HepG2 (cell line): ENCODE measurements at regions not wholly inside any gene's neighbourhood (a gene's known extent, or its start where the extent isn't known, plus 50 kb on each side); places are given as distances from the start of the nearest gene placed in this dataset.

Experiments
- BATF2 ChIP-seq: sonication (generic); formaldehyde crosslinking; IDR thresholded peaks from 2 replicates; pipeline ENCODE4 v1.8.0; 2022; ENCODE audit warnings: mild to moderate bottlenecking, missing genetic modification reagents, moderate library complexity
- CEBPB ChIP-seq: IDR thresholded peaks from 2 replicates; pipeline ENCODE4 v1.6.1; 2011; ENCODE audit warnings: low read depth, low read length, improper control_type of control experiment, borderline replicate concordance
- GTF3A ChIP-seq: sonication (generic); formaldehyde crosslinking; conservative IDR thresholded peaks from 2 replicates; pipeline ENCODE4 v1.4.0; 2020; ENCODE audit warnings: mild to moderate bottlenecking, missing genetic modification reagents
- KDM5B ChIP-seq: sonication (generic); formaldehyde crosslinking; IDR thresholded peaks from 2 replicates; pipeline ENCODE4 v1.4.0; 2020; ENCODE audit warnings: missing genetic modification reagents, mild to moderate bottlenecking, borderline replicate concordance
- MATR3 ChIP-seq: sonication (generic); formaldehyde crosslinking; IDR thresholded peaks from 2 replicates; pipeline ENCODE4 v1.4.0; 2020; ENCODE audit warnings: missing genetic modification reagents
- RAD21 ChIP-seq: fragments of 450-650 bp; formaldehyde crosslinking; IDR thresholded peaks from 2 replicates; pipeline ENCODE4 v1.5.0; 2020; ENCODE audit warnings: mild to moderate bottlenecking
- STAT5B ChIP-seq: sonication (generic); formaldehyde crosslinking; IDR thresholded peaks from 2 replicates; pipeline ENCODE4 v1.4.0; 2020; ENCODE audit warnings: missing genetic modification reagents
- ZBTB2 ChIP-seq: sonication (generic); formaldehyde crosslinking; IDR thresholded peaks from 2 replicates; pipeline ENCODE4 v1.8.0; 2022; ENCODE audit warnings: low read depth, missing genetic modification reagents
- ZBTB44 ChIP-seq: sonication (generic); formaldehyde crosslinking; IDR thresholded peaks from 2 replicates; pipeline ENCODE4 v1.4.0; 2020; ENCODE audit warnings: missing genetic modification reagents
- ZNF12 ChIP-seq: sonication (generic); formaldehyde crosslinking; IDR thresholded peaks from 2 replicates; pipeline ENCODE4 v1.5.0; 2020; ENCODE audit warnings: missing genetic modification reagents
- ZNF138 ChIP-seq: sonication (generic); formaldehyde crosslinking; IDR thresholded peaks from 2 replicates; pipeline ENCODE4 v1.5.0; 2020; ENCODE audit warnings: mild to moderate bottlenecking, low read depth, missing genetic modification reagents
- ZNF180 ChIP-seq: sonication (generic); formaldehyde crosslinking; IDR thresholded peaks from 2 replicates; pipeline ENCODE4 v1.4.0; 2020; ENCODE audit warnings: low read depth, missing genetic modification reagents, borderline replicate concordance
- ZNF20 ChIP-seq: sonication (generic); formaldehyde crosslinking; IDR thresholded peaks from 2 replicates; pipeline ENCODE4 v1.4.0; 2020; ENCODE audit warnings: mild to moderate bottlenecking, moderate library complexity, missing genetic modification reagents
- ZNF34 ChIP-seq: sonication (generic); formaldehyde crosslinking; IDR thresholded peaks from 2 replicates; pipeline ENCODE4 v1.4.0; 2020; ENCODE audit warnings: mild to moderate bottlenecking, missing genetic modification reagents, borderline replicate concordance
- ZNF441 ChIP-seq: sonication (generic); formaldehyde crosslinking; IDR thresholded peaks from 2 replicates; pipeline ENCODE4 v1.7.0; 2021; ENCODE audit warnings: missing genetic modification reagents, borderline replicate concordance
- ZNF552 ChIP-seq: sonication (generic); formaldehyde crosslinking; IDR thresholded peaks from 2 replicates; pipeline ENCODE4 v1.9.0; 2022; ENCODE audit warnings: missing genetic modification reagents, mild to moderate bottlenecking, borderline replicate concordance
- ZNF570 ChIP-seq: sonication (generic); formaldehyde crosslinking; IDR thresholded peaks from 2 replicates; pipeline ENCODE4 v1.4.0; 2020; ENCODE audit warnings: mild to moderate bottlenecking, missing genetic modification reagents, borderline replicate concordance
- ZNF75D ChIP-seq: sonication (generic); formaldehyde crosslinking; IDR thresholded peaks from 2 replicates; pipeline ENCODE4 v1.8.1; 2023; ENCODE audit warnings: missing genetic modification reagents, mild to moderate bottlenecking, borderline replicate concordance
- ZNF792 ChIP-seq: IDR thresholded peaks from 2 replicates; pipeline ENCODE4 v1.6.1; 2016
- TF ChIP-seq, protein P1 (sequence below): IDR thresholded peaks from 2 replicates; pipeline ENCODE4 v1.6.1; 2016; ENCODE audit warnings: mild to moderate bottlenecking, missing biosample characterization, missing genetic modification reagents
- TF ChIP-seq, protein P2 (sequence below): sonication (generic); formaldehyde crosslinking; IDR thresholded peaks from 2 replicates; pipeline ENCODE4 v1.8.1; 2023; ENCODE audit warnings: mild to moderate bottlenecking, missing genetic modification reagents
- TF ChIP-seq, protein P3 (sequence below): sonication (generic); formaldehyde crosslinking; IDR thresholded peaks from 2 replicates; pipeline ENCODE4 v1.4.0; 2020; ENCODE audit warnings: mild to moderate bottlenecking, low read depth, missing genetic modification reagents
- TF ChIP-seq, protein P4 (sequence below): sonication (generic); formaldehyde crosslinking; IDR thresholded peaks from 2 replicates; pipeline ENCODE4 v1.8.1; 2023; ENCODE audit warnings: mild to moderate bottlenecking, moderate library complexity, missing genetic modification reagents

GRCh38 chr15:66842710-66843441 lies 140.8 kb downstream of the SMAD6 start (continued):
- TF ChIP-seq ZNF12 (CRISPR knock-in tag) (no peak), RAD21 (CRISPR knock-in tag) (no peak), BATF2 (CRISPR knock-in tag) (no peak), MATR3 (CRISPR knock-in tag) (no peak), ZNF138 (CRISPR knock-in tag) (no peak), STAT5B (CRISPR knock-in tag) (no peak), CEBPB (peak; percentile 53; the same call in 1 of the 2 replicates), ZNF792 (CRISPR knock-in tag) (no peak), ZNF20 (CRISPR knock-in tag) (no peak), KDM5B (no peak; the same call in 1 of the 2 replicates), ZNF552 (CRISPR knock-in tag) (no peak), ZBTB44 (CRISPR knock-in tag) (no peak), GTF3A (CRISPR knock-in tag) (no peak), ZNF570 (CRISPR knock-in tag) (no peak), ZNF441 (CRISPR knock-in tag) (no peak), ZNF75D (no peak), ZBTB2 (CRISPR knock-in tag) (no peak), ZNF180 (no peak), ZNF34 (no peak)
- TF ChIP-seq, protein P1, sequence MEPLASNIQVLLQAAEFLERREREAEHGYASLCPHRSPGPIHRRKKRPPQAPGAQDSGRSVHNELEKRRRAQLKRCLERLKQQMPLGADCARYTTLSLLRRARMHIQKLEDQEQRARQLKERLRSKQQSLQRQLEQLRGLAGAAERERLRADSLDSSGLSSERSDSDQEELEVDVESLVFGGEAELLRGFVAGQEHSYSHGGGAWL (CRISPR knock-in tag), result no peak
- TF ChIP-seq, protein P2, sequence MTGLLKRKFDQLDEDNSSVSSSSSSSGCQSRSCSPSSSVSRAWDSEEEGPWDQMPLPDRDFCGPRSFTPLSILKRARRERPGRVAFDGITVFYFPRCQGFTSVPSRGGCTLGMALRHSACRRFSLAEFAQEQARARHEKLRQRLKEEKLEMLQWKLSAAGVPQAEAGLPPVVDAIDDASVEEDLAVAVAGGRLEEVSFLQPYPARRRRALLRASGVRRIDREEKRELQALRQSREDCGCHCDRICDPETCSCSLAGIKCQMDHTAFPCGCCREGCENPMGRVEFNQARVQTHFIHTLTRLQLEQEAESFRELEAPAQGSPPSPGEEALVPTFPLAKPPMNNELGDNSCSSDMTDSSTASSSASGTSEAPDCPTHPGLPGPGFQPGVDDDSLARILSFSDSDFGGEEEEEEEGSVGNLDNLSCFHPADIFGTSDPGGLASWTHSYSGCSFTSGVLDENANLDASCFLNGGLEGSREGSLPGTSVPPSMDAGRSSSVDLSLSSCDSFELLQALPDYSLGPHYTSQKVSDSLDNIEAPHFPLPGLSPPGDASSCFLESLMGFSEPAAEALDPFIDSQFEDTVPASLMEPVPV (CRISPR knock-in tag), result no peak
- TF ChIP-seq, protein P3, sequence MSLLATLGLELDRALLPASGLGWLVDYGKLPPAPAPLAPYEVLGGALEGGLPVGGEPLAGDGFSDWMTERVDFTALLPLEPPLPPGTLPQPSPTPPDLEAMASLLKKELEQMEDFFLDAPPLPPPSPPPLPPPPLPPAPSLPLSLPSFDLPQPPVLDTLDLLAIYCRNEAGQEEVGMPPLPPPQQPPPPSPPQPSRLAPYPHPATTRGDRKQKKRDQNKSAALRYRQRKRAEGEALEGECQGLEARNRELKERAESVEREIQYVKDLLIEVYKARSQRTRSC, result no peak
- TF ChIP-seq, protein P4, sequence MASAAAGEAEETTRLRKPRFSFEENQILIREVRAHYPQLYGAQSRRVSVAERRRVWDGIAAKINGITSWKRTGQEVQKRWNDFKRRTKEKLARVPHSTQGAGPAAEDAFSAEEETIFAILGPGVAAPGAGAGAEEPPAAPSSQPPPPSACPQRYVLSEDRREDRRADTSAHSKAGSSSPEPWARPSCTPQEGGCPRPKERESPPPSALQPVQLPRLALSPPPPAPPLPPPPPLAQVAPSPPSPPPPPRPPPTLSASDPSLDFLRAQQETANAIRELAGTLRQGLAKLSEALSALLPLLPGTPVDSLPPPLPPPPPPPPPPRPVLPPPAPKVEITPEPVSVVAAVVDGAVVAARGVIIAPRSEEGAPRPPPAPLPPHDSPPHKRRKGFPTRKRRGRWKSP (CRISPR knock-in tag), result no peak
